PC-3 (cell line): ENCODE measurements at regions not wholly inside any gene's neighbourhood (a gene's known extent, or its start where the extent isn't known, plus 50 kb on each side); places are given as distances from the start of the nearest gene placed in this dataset.

ENCODE experiments used
- ATAC-seq: fragments of 200-7000 bp; cut with Tn5 transposase; 2 replicates; pipeline ENCODE4 v1.9.1; 2020; ENCODE audit warnings: mild to moderate bottlenecking, moderate library complexity
- BruUV-seq: library from RNA; stranded (reverse); fragments of 400-500 nt; replicated peaks from 2 replicates; lab custom pipeline; 2021; lab: Mats Ljungman, UMichigan
- CTCF ChIA-PET: fragments of 300-600 bp; sonication (Branson Sonifier 250); formaldehyde crosslinking; loops from one replicate; lab custom pipeline; 2022; ENCODE audit warnings: antibody characterized with exemption; lab: Charles Lee
- POLR2A ChIA-PET: fragments of 300-600 bp; sonication (Branson Sonifier 250); formaldehyde crosslinking; loops from one replicate; lab custom pipeline; 2022; ENCODE audit warnings: antibody characterized with exemption; ENCODE audit not compliant: unreplicated experiment; lab: Charles Lee
- DNase-seq: peaks from one replicate; pipeline ENCODE4 v3.0.0-alpha.2; 2015
- H2AFZ ChIP-seq: fragments of 300-600 bp; sonication (generic); 2 replicates; pipeline ENCODE4 v1.6.0; 2016; ENCODE audit warnings: antibody characterized with exemption, low read length
- H3F3A ChIP-seq: fragments of 300-600 bp; sonication (generic); one replicate; pipeline ENCODE4 v1.6.0; 2017; ENCODE audit warnings: antibody characterized with exemption, low read length, control low read depth, mild to moderate bottlenecking; ENCODE audit not compliant: unreplicated experiment
- H3K27ac ChIP-seq: fragments of 300-600 bp; sonication (generic); 2 replicates; pipeline ENCODE4 v1.5.1; 2016; ENCODE audit warnings: mild to moderate bottlenecking, low read length
- H3K27me3 ChIP-seq: fragments of 300-600 bp; sonication (generic); 2 replicates; pipeline ENCODE4 v1.6.1; 2016; ENCODE audit warnings: low read length, mixed read lengths
- H3K36me3 ChIP-seq: fragments of 300-600 bp; sonication (generic); 2 replicates; pipeline ENCODE4 v1.6.1; 2016; ENCODE audit warnings: low read depth, mixed run types, low read length, mixed read lengths
- H3K4me1 ChIP-seq: fragments of 300-600 bp; sonication (generic); 2 replicates; pipeline ENCODE4 v1.5.1; 2016; ENCODE audit warnings: low read length; ENCODE audit not compliant: insufficient read depth
- H3K4me2 ChIP-seq: fragments of 300-600 bp; sonication (generic); 2 replicates; pipeline ENCODE4 v1.6.0; 2016; ENCODE audit warnings: low read length
- H3K4me3 ChIP-seq: fragments of 300-600 bp; sonication (generic); 2 replicates; pipeline ENCODE4 v1.5.1; 2016; ENCODE audit warnings: mild to moderate bottlenecking, low read length, mixed read lengths
- H3K79me2 ChIP-seq: fragments of 300-600 bp; sonication (generic); 2 replicates; pipeline ENCODE4 v1.6.1; 2017; ENCODE audit warnings: low read length, mixed read lengths
- H3K9ac ChIP-seq: fragments of 300-600 bp; sonication (generic); 2 replicates; pipeline ENCODE4 v1.6.0; 2016; ENCODE audit warnings: mild to moderate bottlenecking, low read length
- H3K9me2 ChIP-seq: fragments of 300-600 bp; sonication (generic); replicated peaks from 2 replicates; pipeline ENCODE4 v1.6.1; 2016; ENCODE audit warnings: mixed run types, low read length, mixed read lengths
- H3K9me3 ChIP-seq: fragments of 300-600 bp; sonication (generic); 2 replicates; pipeline ENCODE4 v1.6.1; 2016; ENCODE audit warnings: low read length, mixed read lengths
- H4K20me1 ChIP-seq: fragments of 300-600 bp; sonication (generic); 2 replicates; pipeline ENCODE4 v1.6.1; 2016; ENCODE audit warnings: low read length, mixed read lengths
- CTCF ChIP-seq: fragments of 300-600 bp; sonication (generic); conservative IDR thresholded peaks from 2 replicates; pipeline ENCODE4 v1.5.1; 2017; ENCODE audit warnings: antibody characterized with exemption, low read depth, mild to moderate bottlenecking, low read length
- EZH2 ChIP-seq: fragments of 300-600 bp; sonication (generic); IDR thresholded peaks from one replicate; pipeline ENCODE4 v1.6.1; 2017; ENCODE audit warnings: antibody characterized with exemption, mild to moderate bottlenecking, low read length; ENCODE audit not compliant: unreplicated experiment
- EZH2phosphoT487 ChIP-seq: fragments of 300-600 bp; sonication (generic); IDR thresholded peaks from 2 replicates; pipeline ENCODE4 v1.6.1; 2018; ENCODE audit warnings: mild to moderate bottlenecking, antibody characterized with exemption, low read length, borderline replicate concordance
- intact Hi-C: fragments of 100-400 bp; cut with micrococcal nuclease; formaldehyde crosslinking; loops from 2 replicates; pipeline ENCODE4 v1.9.0; 2023

GRCh38 chr19:56973713-56974555 lies 133.4 kb upstream of the PEG3 start:
- no peak for ATAC-seq
- no peak overlapping the region for H2AFZ ChIP-seq
- H3K4me2 ChIP-seq: no peak overlapping the region
- no peak overlapping the region for H3K4me3 ChIP-seq
- H4K20me1 ChIP-seq: no peaks in the 10 kb centered on the region
- H3K9me2 ChIP-seq: no peaks in the 10 kb centered on the region
- TF ChIP-seq EZH2 (no peak), EZH2phosphoT487 (no peak), CTCF (no peak)
- CTCF ChIA-PET: no interaction called here
- BruUV-seq: no TSS peak
- POLR2A ChIA-PET: no interaction called here
- H3K27me3 ChIP-seq: peaks cover 22% of the 10 kb centered on the region
- H3K4me1 ChIP-seq: no peaks in the 10 kb centered on the region
- H3K36me3 ChIP-seq: no peaks in the 10 kb centered on the region
- DNase-seq: no peak
- H3K9ac ChIP-seq: no peak overlapping the region
- peaks cover 27% of the 10 kb centered on the region; the same call in 1 of the 2 replicates for H3K9me3 ChIP-seq
- intact Hi-C loops: no loop called here
- no peaks in the 10 kb centered on the region for H3F3A ChIP-seq
- no peaks in the 10 kb centered on the region for H3K79me2 ChIP-seq
- no peak overlapping the region for H3K27ac ChIP-seq

- peaks cover 27% of the 10 kb centered on the region; the same call in 1 of the 2 replicates for H3K9me3 ChIP-seq
- POLR2A ChIA-PET: no interaction called here
- H3K9me2 ChIP-seq: no peaks in the 10 kb centered on the region
- DNase-seq: no peak
- no peaks in the 10 kb centered on the region for H4K20me1 ChIP-seq
- H3K4me3 ChIP-seq: no peak overlapping the region
- intact Hi-C loops: no loop called here
- no peaks in the 10 kb centered on the region for H3K4me1 ChIP-seq
- no peaks in the 10 kb centered on the region for H3K36me3 ChIP-seq
- no peaks in the 10 kb centered on the region for H3K79me2 ChIP-seq
- no peak for TF ChIP-seq EZH2phosphoT487
- TF ChIP-seq CTCF: no peak
- CTCF ChIA-PET: no interaction called here
- no peak overlapping the region for H3K27ac ChIP-seq
- no peak overlapping the region for H3K4me2 ChIP-seq
- ATAC-seq: no peak
- H3F3A ChIP-seq: no peaks in the 10 kb centered on the region
- no peak overlapping the region for H3K9ac ChIP-seq
- BruUV-seq: no TSS peak
- H3K27me3 ChIP-seq: peaks cover 19% of the 10 kb centered on the region
- no peak overlapping the region for H2AFZ ChIP-seq
Observed at GRCh38 chr19:56974556-56975207, 134.2 kb upstream of the PEG3 start.

- Histone ChIP-seq H3K27ac (no peak overlapping the region), H3K4me3 (no peak overlapping the region), H3K4me1 (no peaks in the 10 kb centered on the region), H3K27me3 (peaks cover 19% of the 10 kb centered on the region), H3F3A (no peaks in the 10 kb centered on the region), H3K9me2 (no peaks in the 10 kb centered on the region), H3K36me3 (no peaks in the 10 kb centered on the region), H2AFZ (no peak overlapping the region), H3K9me3 (peaks cover 26% of the 10 kb centered on the region; the same call in 1 of the 2 replicates), H4K20me1 (no peaks in the 10 kb centered on the region), H3K9ac (no peak overlapping the region), H3K4me2 (no peak overlapping the region), H3K79me2 (no peaks in the 10 kb centered on the region)
- no TSS peak for BruUV-seq
- intact Hi-C loops: no loop called here
- TF ChIP-seq CTCF: no peak
- no peak for TF ChIP-seq EZH2
- no peak for TF ChIP-seq EZH2phosphoT487
- DNase-seq (no peak), ATAC-seq (no peak)
- POLR2A ChIA-PET: interaction anchor here (0.6 kb wide), 1 partner anchor 667 kb away, joined by 6 read pairs; no protein-coding TSS in a partner anchor
- CTCF ChIA-PET: no interaction called here
Observed at GRCh38 chr19:56976300-56976699, 135.8 kb upstream of the PEG3 start.
